Osteocyte (in vitro differentiated cells): ENCODE measurements at regions not wholly inside any gene's neighbourhood (a gene's known extent, or its start where the extent isn't known, plus 50 kb on each side); places are given as distances from the start of the nearest gene placed in this dataset.

Source experiments
- DNase-seq: peaks from one replicate; pipeline ENCODE4 v3.0.0; 2021; ENCODE audit warnings: mixed read lengths; ENCODE audit not compliant: unreplicated experiment; ENCODE audit errors: extremely low spot score
- H3K27ac Mint-ChIP-seq: one replicate; pipeline ENCODE4 v1.8.0; 2021; ENCODE audit warnings: mild to moderate bottlenecking, mixed read lengths; ENCODE audit not compliant: unreplicated experiment
- H3K27me3 Mint-ChIP-seq: one replicate; pipeline ENCODE4 v1.8.0; 2021; ENCODE audit warnings: mixed read lengths; ENCODE audit not compliant: unreplicated experiment
- H3K36me3 Mint-ChIP-seq: one replicate; pipeline ENCODE4 v1.8.0; 2021; ENCODE audit warnings: mixed read lengths; ENCODE audit not compliant: unreplicated experiment
- H3K4me1 Mint-ChIP-seq: one replicate; pipeline ENCODE4 v1.8.0; 2021; ENCODE audit warnings: mixed read lengths; ENCODE audit not compliant: unreplicated experiment
- H3K4me3 Mint-ChIP-seq: one replicate; pipeline ENCODE4 v1.8.0; 2021; ENCODE audit warnings: mild to moderate bottlenecking, moderate library complexity, mixed read lengths; ENCODE audit not compliant: unreplicated experiment
- H3K9me3 Mint-ChIP-seq: one replicate; pipeline ENCODE4 v1.8.0; 2021; ENCODE audit warnings: mixed read lengths; ENCODE audit not compliant: unreplicated experiment
- TF ChIP-seq, protein P1 (sequence below): fragments of 200-600 bp; sonication (generic); IDR thresholded peaks from 2 replicates; pipeline ENCODE4 v1.5.0; 2021; ENCODE audit warnings: antibody characterized with exemption, mild to moderate bottlenecking, moderate library complexity

DNA sequence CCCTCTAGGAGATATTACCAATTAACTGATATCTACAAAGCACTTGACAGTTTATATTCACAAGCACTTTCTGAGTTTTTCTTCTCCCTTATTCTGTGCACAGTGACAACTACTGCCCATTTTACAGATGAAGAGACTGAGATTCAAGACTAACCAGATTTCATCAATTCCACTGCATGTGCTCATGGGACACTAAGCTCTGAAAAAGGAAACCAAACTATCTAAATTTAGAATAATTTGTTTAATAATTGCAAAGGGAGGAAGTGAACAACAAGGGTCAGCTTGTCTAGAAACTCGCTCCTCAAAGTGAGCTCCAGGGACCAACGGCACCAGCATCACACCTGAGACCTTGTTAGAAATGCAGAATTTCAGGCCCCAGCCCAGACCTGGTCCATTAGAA is 50.8 kb upstream of the MYLIP start:
- no peak overlapping the region for H3K27ac Mint-ChIP-seq
- DNase-seq: no peak
- H3K27me3 Mint-ChIP-seq: peaks cover 24% of the 10 kb centered on the region
- H3K4me3 Mint-ChIP-seq: no peak overlapping the region
- TF ChIP-seq, protein P1, sequence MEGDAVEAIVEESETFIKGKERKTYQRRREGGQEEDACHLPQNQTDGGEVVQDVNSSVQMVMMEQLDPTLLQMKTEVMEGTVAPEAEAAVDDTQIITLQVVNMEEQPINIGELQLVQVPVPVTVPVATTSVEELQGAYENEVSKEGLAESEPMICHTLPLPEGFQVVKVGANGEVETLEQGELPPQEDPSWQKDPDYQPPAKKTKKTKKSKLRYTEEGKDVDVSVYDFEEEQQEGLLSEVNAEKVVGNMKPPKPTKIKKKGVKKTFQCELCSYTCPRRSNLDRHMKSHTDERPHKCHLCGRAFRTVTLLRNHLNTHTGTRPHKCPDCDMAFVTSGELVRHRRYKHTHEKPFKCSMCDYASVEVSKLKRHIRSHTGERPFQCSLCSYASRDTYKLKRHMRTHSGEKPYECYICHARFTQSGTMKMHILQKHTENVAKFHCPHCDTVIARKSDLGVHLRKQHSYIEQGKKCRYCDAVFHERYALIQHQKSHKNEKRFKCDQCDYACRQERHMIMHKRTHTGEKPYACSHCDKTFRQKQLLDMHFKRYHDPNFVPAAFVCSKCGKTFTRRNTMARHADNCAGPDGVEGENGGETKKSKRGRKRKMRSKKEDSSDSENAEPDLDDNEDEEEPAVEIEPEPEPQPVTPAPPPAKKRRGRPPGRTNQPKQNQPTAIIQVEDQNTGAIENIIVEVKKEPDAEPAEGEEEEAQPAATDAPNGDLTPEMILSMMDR: no peak
- H3K4me1 Mint-ChIP-seq: no peaks in the 10 kb centered on the region
- H3K9me3 Mint-ChIP-seq: no peaks in the 10 kb centered on the region
- H3K36me3 Mint-ChIP-seq: no peaks in the 10 kb centered on the region

DNA sequence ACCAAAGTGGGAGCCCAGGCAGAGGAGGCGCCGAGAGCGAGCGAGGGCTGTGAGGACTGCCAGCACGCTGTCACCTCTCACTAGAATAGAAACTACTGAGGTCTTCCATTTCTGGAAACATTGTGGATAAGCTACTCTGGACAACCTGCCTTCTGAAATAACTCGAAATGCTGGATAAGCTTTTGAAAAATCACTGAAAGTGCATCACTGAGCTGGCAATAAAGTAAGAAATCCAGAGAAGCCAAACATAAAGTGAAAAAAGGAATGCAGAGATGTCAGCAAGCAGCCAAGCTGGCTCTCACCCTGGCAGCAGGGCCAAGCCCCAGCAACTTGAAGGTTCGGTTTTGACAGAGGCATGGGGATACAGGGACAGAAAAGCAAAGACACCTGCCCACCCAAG is 59.2 kb upstream of the MYLIP start:
- TF ChIP-seq, protein P1: no peak
- Mint-ChIP-seq H3K4me1 (no peaks in the 10 kb centered on the region), H3K27me3 (peaks cover 6% of the 10 kb centered on the region), H3K9me3 (no peaks in the 10 kb centered on the region), H3K36me3 (no peaks in the 10 kb centered on the region), H3K27ac (no peak overlapping the region), H3K4me3 (no peak overlapping the region)
- DNase-seq: no peak

DNA sequence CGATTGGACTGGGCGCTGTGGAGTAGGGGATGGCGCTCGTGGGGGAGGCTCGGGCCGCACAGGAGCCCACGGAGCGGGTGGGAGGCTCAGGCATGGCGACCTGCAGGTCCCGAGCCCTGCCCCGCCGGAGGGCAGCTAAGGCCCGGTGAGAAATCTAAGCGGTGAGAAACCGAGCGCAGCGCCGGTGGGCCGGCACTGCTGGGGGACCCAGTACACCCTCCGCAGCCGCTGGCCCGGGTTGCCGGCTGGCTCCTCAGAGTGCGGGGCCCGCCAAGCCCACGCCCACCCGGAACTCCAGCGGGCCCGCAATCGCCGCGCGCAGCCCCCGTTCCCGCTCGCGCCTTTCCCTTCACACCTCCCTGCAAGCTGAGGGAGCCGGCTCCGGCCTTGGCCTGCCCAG is 59.7 kb upstream of the MYLIP start:
- TF ChIP-seq, protein P1: no peak
- Mint-ChIP-seq H3K4me3 (no peak overlapping the region), H3K9me3 (no peaks in the 10 kb centered on the region), H3K4me1 (peaks cover 4% of the 10 kb centered on the region), H3K27me3 (peaks cover 6% of the 10 kb centered on the region), H3K27ac (no peak overlapping the region), H3K36me3 (no peaks in the 10 kb centered on the region)
- no peak for DNase-seq

DNA sequence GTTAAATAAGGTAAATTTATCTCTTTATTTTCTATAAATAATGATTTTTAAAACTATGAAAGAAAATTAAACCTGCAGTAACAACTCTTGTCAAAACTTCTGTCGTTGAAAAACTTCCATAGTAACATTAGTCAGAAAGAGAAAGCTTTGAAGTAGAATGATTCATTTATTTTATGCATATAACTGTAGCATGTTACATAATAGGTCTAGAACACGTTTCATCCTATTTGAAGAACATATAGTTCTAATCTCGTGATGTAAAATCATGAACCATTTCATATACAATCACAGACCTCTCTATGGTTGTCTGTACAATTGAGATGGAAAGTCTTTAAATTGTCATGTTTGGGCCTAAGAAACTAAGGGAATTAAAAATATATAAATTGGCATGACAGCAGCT is 61.3 kb upstream of the MYLIP start:
- Mint-ChIP-seq H3K4me3 (no peak overlapping the region), H3K4me1 (peaks cover 5% of the 10 kb centered on the region), H3K9me3 (no peaks in the 10 kb centered on the region), H3K36me3 (no peaks in the 10 kb centered on the region), H3K27me3 (peaks cover 2% of the 10 kb centered on the region), H3K27ac (no peak overlapping the region)
- no peak for DNase-seq
- TF ChIP-seq, protein P1: no peak

DNA sequence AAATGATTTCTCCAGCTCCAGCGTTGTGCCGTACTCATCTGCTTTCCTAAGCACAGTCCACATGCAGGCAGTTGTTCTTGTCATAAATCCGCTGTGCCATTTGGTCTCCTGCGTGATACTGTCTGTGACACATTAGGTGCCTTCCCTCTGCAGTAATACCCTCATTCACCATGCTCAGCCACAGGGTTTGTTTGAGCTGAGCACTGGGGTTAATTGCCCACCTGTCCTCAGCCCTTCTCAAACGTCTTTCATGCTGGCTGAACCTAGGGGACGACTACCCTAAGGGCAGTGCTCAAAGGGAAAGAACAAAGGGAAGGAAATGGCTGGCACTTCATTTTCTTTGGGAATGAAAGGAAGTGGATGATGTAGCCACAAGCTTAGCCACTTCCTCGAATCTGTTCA is 64.2 kb upstream of the MYLIP start:
- H3K27me3 Mint-ChIP-seq: peaks cover 5% of the 10 kb centered on the region
- no peaks in the 10 kb centered on the region for H3K9me3 Mint-ChIP-seq
- no peak overlapping the region for H3K4me3 Mint-ChIP-seq
- H3K27ac Mint-ChIP-seq: no peak overlapping the region
- peaks cover 5% of the 10 kb centered on the region for H3K4me1 Mint-ChIP-seq
- TF ChIP-seq, protein P1: no peak
- no peak for DNase-seq
- H3K36me3 Mint-ChIP-seq: no peaks in the 10 kb centered on the region
